Prostate gland (tissue), 2 donors: ENCODE measurements at regions not wholly inside any gene's neighbourhood (a gene's known extent, or its start where the extent isn't known, plus 50 kb on each side); places are given as distances from the start of the nearest gene placed in this dataset.

Experiments
- CTCF ChIP-seq, 4 experiments: fragments of 200-600 bp in 2 of 4; fragments of 450-650 bp in 2 of 4; sonication (generic) in 2 of 4; IDR thresholded peaks; 1 replicate in 3 of 4; 2 replicates in 1 of 4; pipeline ENCODE4 v1.5.1; 2016 to 2019; ENCODE audit warnings: antibody characterized with exemption in 4 of 4, mild to moderate bottlenecking in 2 of 4, moderate library complexity in 2 of 4
- POLR2A ChIP-seq: fragments of 450-650 bp; IDR thresholded peaks from one replicate; pipeline ENCODE4 v1.6.1; 2016; ENCODE audit warnings: antibody characterized with exemption, mild to moderate bottlenecking

GRCh38 chr12:118850244-118850825 is 131.0 kb upstream of the SRRM4 start:
- TF ChIP-seq POLR2A (no peak), CTCF (IDR thresholded peaks at IDR 0.05) (peak in 1 of 4 experiments; percentile 23)
